ENCODE measurements at regions not wholly inside any gene's neighbourhood (a gene's known extent, or its start where the extent isn't known, plus 50 kb on each side); places are given as distances from the start of the nearest gene placed in this dataset.

GRCh38 chr2:216285701-216286100 is 86.6 kb downstream of the MARCHF4 start:
- DNase-seq, result no peak

GRCh38 chr2:216284708-216285107 is 87.6 kb downstream of the MARCHF4 start:
- DNase-seq, result no peak

- DNase-seq, result peak in 1 of 5 experiments; percentile 39
These were observed 89.0 kb downstream of the MARCHF4 start for GRCh38 chr2:216283038-216283900.

- DNase-seq, result no peak
These were observed 90.4 kb downstream of the MARCHF4 start for GRCh38 chr2:216281876-216282275.

- no peak for DNase-seq
These were observed 91.0 kb downstream of the MARCHF4 start for GRCh38 chr2:216281316-216281715.

GRCh38 chr2:216279459-216279858 is 92.8 kb downstream of the MARCHF4 start:
- no peak for DNase-seq

- no peak for DNase-seq
These were observed 93.3 kb downstream of the MARCHF4 start for GRCh38 chr2:216279031-216279430.

GRCh38 chr2:216275890-216276289 is 96.4 kb downstream of the MARCHF4 start:
- no peak for DNase-seq

GRCh38 chr2:216274194-216274840 is 98.0 kb downstream of the MARCHF4 start:
- DNase-seq, result no peak

GRCh38 chr2:216261042-216261537 is 111.2 kb downstream of the MARCHF4 start:
- DNase-seq, result no peak

GRCh38 chr2:216260629-216261028 is 111.7 kb downstream of the MARCHF4 start:
- no peak for DNase-seq

GRCh38 chr2:216259081-216259480 is 113.2 kb downstream of the MARCHF4 start:
- DNase-seq, result no peak

GRCh38 chr2:216257089-216257488 is 115.2 kb downstream of the MARCHF4 start:
- no peak for DNase-seq
